Mesodermal cell (in vitro differentiated cells): ENCODE measurements at regions not wholly inside any gene's neighbourhood (a gene's known extent, or its start where the extent isn't known, plus 50 kb on each side); places are given as distances from the start of the nearest gene placed in this dataset.

Experiments
- H3K27ac ChIP-seq: 2 replicates; pipeline ENCODE4 v1.7.0; 2013; ENCODE audit warnings: mild to moderate bottlenecking, low read depth, low read length, moderate library complexity; ENCODE audit not compliant: severe bottlenecking
- H3K36me3 ChIP-seq: 2 replicates; pipeline ENCODE4 v1.7.1; 2013; ENCODE audit warnings: mild to moderate bottlenecking, low read length, moderate library complexity; ENCODE audit not compliant: control insufficient read depth, insufficient read depth
- H3K4me1 ChIP-seq: one replicate; pipeline ENCODE4 v1.7.1; 2013; ENCODE audit warnings: mild to moderate bottlenecking, low read length; ENCODE audit not compliant: insufficient read depth, control insufficient read depth, poor library complexity, severe bottlenecking
- H3K4me3 ChIP-seq: 2 replicates; pipeline ENCODE4 v1.7.0; 2013; ENCODE audit warnings: low read length, control low read depth, mild to moderate bottlenecking; ENCODE audit not compliant: insufficient read depth, poor library complexity, severe bottlenecking; ENCODE audit errors: extremely low read depth
- H3K9me3 ChIP-seq: 2 replicates; pipeline ENCODE4 v1.7.1; 2013; ENCODE audit warnings: mild to moderate bottlenecking, low read length, moderate library complexity; ENCODE audit not compliant: control insufficient read depth
- WGBS, 2 experiments: methylation state at CpG; one replicate each; pipeline ENCODE4 v1.1.5; 2013; ENCODE audit warnings: missing lambda C conversion rate in 2 of 2; ENCODE audit not compliant: insufficient coverage in 2 of 2; 5-methylcytosine and 5-hydroxymethylcytosine counted together

DNA sequence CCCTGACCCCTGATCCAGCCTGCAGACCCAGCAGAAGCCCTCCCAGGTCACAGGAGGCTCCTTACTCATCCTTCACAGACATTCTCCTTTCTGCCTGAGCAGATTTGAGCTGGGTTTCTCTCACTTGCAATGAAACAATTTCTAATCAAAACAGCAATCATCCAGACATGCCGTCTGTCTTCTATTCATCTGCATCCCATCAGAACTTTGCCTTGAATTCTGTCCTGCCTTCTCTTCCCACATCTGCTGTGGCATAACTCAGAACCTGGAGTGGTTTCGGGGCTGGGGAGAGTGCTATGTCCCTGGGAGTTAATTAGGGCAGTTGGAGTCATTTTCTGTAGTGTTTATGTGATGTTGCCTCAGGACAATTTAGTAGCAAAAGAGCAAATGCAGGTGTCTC lies 278.6 kb downstream of the CBLN1 start:
- Histone ChIP-seq H3K4me1 (no peaks in the 10 kb centered on the region), H3K4me3 (no peak overlapping the region), H3K9me3 (no peaks in the 10 kb centered on the region), H3K27ac (no peak overlapping the region), H3K36me3 (no peaks in the 10 kb centered on the region)
- WGBS, 2 experiments = 92% methylated on average over 1 of the region's 2 CpGs; no CpG with 5 or more reads in 1 of the 2 experiments

DNA sequence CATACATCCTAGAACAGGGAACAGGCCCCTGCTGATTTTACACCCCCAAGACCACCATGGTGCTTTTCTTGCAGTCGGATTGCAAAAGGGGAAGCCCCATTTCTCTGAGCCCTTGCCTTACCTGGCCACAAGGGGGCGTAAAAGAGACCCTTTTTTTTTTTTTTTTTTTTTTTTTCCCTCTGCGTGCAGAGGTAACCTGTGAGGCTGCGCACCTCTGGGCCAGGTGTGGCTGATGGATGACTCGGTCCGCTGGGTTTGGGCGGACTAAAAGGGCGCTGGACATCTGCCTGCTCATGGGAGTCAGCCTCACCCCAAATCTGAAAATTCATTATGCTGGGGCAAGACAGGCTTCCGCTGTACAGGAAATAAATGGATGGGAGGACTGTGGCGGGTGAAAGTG lies 281.0 kb downstream of the CBLN1 start:
- Histone ChIP-seq H3K4me3 (no peak overlapping the region), H3K9me3 (no peaks in the 10 kb centered on the region), H3K4me1 (no peaks in the 10 kb centered on the region), H3K27ac (no peak overlapping the region), H3K36me3 (no peaks in the 10 kb centered on the region)
- 40 to 100% methylated on average over 1 to 2 of the region's 10 CpGs for WGBS, 2 experiments

DNA sequence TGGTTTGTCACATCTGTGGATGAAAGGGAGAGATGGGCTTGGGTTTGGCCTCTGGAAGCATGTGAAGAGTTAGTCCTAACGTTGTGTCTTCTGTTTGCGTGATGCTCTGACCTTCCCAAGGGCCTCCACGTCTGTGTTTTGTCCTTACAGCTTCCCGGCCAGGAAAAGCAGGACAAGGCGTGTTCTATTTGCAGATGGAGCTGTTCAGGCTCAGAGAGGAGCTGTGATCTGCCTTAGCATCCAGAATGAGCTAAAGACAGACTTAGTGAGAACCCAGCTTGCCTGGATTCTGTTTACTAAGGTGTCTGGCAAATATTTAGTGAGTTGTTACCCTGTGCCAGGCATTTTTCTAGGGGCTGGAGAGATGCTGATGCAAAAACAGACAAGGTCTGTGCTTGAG lies 282.1 kb downstream of the CBLN1 start:
- H3K4me3 ChIP-seq = no peak overlapping the region
- H3K4me1 ChIP-seq = no peaks in the 10 kb centered on the region
- H3K9me3 ChIP-seq = no peaks in the 10 kb centered on the region
- 86 to 93% methylated on average over 2 to 4 of the region's 5 CpGs for WGBS, 2 experiments
- no peak overlapping the region for H3K27ac ChIP-seq
- no peaks in the 10 kb centered on the region for H3K36me3 ChIP-seq

DNA sequence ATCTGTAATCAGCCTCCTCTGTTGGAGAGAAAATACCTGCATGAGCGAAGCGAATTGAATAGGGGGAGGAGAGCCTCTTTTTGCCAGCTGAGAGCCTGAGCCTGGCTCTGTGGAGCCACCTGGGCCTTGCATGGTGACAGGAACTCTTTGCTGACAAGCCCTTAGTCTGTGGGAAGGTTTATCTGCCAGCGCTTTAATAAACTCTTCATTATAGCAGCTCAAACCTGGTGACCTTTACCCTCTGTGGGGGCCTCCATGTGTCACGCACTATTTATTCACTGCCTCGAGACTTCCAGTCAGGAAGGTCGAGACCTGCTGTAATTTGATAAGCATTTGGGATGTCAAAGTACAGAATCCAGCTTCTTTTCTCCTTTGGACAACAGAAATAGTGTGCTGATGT lies 282.6 kb downstream of the CBLN1 start:
- Histone ChIP-seq H3K36me3 (no peaks in the 10 kb centered on the region), H3K4me1 (no peaks in the 10 kb centered on the region), H3K9me3 (no peaks in the 10 kb centered on the region), H3K4me3 (no peak overlapping the region), H3K27ac (no peak overlapping the region)
- WGBS, 2 experiments = 78% methylated on average over 2 of the region's 6 CpGs; no CpG with 5 or more reads in 1 of the 2 experiments

DNA sequence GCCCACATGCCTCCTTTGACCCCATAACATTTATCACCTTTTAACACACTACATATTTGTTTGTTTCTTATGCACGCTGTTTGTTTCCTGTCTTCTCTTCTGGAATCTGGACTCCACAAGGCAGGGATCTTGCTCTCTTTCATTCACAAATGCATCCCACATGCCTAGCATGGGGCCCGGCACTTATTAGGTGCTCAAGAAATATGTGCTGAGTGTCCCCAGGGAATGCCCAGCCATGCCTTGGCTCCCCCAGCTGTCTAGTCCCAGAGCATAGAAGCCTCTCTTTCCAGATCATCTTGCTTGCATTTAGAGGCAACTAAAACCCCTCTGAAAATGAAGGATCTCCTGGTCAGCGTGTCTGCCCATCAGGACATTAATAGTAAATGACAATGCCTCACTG lies 283.7 kb downstream of the CBLN1 start:
- Histone ChIP-seq H3K9me3 (no peaks in the 10 kb centered on the region), H3K4me1 (no peaks in the 10 kb centered on the region), H3K4me3 (no peak overlapping the region), H3K27ac (no peak overlapping the region), H3K36me3 (no peaks in the 10 kb centered on the region)
- 77 to 92% methylated on average over 2 of the region's 3 CpGs for WGBS, 2 experiments

DNA sequence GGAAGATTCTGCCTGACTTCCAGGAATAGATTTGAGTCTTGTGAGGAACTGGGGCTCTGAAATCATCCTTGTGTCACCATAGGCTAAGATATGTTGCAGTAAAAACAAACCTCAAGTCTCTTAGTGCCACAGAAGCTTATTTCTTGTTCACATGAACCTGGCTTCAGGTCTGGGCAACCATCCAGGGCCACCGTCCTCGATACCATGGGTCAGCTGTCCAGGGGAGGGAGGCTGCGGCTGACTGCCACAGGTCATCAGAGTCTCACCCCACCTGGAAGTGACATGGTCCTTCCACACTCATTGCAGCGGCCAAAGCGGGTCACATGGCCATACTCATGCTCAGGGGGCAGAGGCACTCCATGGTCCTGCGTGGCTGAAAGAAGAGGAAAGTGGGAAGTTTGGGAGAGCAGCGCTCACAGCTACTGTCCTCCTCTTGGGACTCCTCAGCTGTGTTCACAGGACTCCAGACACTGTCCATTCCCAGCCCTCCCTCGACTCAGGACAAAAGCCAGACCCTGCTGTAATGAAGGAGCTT lies 284.5 kb downstream of the CBLN1 start:
- no peaks in the 10 kb centered on the region for H3K4me1 ChIP-seq

DNA sequence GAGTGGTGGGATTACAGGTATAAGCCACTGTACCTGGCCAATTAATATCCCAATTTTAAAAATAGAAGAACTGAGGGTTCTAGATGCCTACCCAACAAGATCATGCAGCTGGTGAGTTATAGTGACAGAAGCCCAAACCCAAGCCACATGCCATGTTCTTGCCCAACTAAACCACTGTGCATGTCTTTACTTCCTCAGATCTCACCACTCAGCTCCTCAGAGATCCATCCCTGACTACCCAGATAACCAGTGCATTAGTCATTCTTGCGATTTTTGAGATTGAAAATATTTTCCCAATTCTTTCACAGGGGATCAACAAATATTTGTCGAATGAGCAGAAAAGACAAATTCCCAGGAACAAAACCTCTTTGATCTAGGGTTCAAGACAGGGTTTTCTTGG lies 303.1 kb downstream of the CBLN1 start:
- 83 to 90% methylated on average over 2 of the region's 2 CpGs for WGBS, 2 experiments
- Histone ChIP-seq H3K4me1 (no peaks in the 10 kb centered on the region), H3K27ac (no peak overlapping the region), H3K36me3 (no peaks in the 10 kb centered on the region), H3K4me3 (no peak overlapping the region), H3K9me3 (no peaks in the 10 kb centered on the region)

More for the DNA sequence above, 284.5 kb downstream of the CBLN1 start:
- no peaks in the 10 kb centered on the region for H3K36me3 ChIP-seq
- 97% methylated on average over 6 to 7 of the region's 8 CpGs for WGBS, 2 experiments
- H3K27ac ChIP-seq = no peak overlapping the region
- H3K9me3 ChIP-seq = no peaks in the 10 kb centered on the region
- H3K4me3 ChIP-seq = no peak overlapping the region

DNA sequence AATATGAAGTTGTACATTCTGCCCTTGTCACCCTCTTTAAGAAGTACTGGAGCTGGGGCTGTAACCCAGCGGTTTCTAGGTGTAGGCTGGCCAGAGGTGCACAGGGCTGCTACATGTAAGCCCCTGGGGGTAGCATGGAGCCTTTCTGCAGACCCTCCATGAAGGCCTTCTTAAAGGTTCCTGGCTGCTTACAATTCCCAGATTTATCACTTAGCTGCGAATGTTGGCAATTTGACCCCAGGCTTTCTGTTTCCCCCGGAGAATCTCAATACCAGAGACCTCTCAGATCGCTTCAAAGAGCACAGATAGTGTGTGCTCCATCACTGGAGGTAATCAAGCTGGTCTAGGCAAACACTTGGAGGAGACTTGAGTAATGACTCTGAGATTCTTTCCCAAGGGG lies 309.4 kb downstream of the CBLN1 start:
- Histone ChIP-seq H3K4me1 (peaks cover 11% of the 10 kb centered on the region), H3K9me3 (no peaks in the 10 kb centered on the region), H3K36me3 (no peaks in the 10 kb centered on the region), H3K27ac (no peak overlapping the region), H3K4me3 (no peak overlapping the region)
- 86 to 94% methylated on average over 2 to 3 of the region's 4 CpGs for WGBS, 2 experiments

DNA sequence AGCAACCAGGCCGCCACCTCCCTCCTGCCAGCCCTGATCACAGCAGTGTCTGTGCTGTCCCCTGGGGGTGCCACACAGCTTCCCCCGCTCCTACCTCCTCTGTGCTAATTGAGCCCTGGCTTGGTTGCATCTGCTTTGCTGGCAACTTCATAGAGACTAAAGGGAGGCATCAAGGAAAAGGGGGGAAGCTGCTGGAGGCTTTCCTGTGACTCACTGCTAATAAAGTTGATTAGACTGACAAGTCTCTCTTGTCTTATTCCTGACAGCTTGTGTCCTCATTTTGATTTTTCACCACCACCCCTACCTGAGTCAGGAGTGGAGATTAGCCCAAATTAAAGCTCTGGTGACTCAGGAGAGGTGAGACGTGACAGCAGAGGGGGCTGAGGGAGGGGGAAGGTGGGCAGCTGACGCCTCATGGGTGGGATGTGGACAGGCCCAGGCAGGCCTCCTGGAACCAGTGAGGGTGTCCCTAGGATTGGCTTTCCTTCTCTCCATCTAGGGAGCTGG lies 310.0 kb downstream of the CBLN1 start:
- 69 to 79% methylated on average over 2 to 3 of the region's 4 CpGs for WGBS, 2 experiments
- peaks cover 11% of the 10 kb centered on the region for H3K4me1 ChIP-seq
- H3K4me3 ChIP-seq = no peak overlapping the region
- H3K27ac ChIP-seq = peak overlapping the region; percentile 33
- H3K36me3 ChIP-seq = no peaks in the 10 kb centered on the region
- H3K9me3 ChIP-seq = no peaks in the 10 kb centered on the region

DNA sequence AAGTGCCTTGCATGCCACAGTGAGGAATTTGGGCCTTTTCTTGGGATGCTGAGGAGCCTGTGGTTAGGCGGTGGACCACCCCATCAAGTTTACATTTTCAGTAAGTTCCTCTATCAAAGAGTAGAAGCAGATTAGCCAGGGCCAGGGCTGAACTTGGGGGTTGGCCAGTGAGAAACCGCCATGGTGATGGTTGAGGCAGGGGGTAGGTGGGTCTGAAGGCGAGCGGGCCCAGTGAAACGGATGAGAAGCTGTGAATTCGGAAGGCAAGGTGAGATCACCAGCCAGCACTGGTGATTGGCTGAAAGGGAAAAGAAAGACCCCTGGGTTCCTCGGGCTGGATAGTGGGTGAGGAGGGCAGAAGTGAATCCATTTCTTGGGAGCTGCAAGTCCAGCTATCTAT lies 311.4 kb downstream of the CBLN1 start:
- WGBS, 2 experiments = 79 to 95% methylated on average over 6 of the region's 7 CpGs

DNA sequence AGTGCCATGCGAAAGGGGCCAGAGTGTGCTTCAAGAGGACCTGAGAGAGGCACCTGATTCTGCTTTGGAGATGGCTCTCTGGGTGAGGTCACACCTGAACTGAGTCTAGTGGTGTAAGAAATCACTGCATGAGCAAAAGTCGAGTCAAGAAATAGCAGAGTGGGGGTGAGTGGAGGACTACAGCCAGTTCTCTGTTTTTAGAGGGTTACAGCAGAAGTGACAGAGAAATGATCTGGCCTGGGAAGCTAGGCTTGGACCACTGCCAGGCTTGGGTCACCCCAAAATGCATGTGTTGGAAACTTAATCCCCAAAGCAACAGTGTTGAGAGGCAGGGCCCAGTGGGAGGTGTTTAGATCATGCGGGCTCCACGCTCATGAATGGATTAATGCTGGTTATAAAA lies 312.0 kb downstream of the CBLN1 start:
- H3K27ac ChIP-seq = no peak overlapping the region
- H3K9me3 ChIP-seq = no peaks in the 10 kb centered on the region
- H3K4me1 ChIP-seq = peaks cover 22% of the 10 kb centered on the region
- H3K36me3 ChIP-seq = no peaks in the 10 kb centered on the region
- no peak overlapping the region for H3K4me3 ChIP-seq
- 76 to 93% methylated on average over 3 to 4 of the region's 4 CpGs for WGBS, 2 experiments

More for the DNA sequence above, 311.4 kb downstream of the CBLN1 start:
- no peaks in the 10 kb centered on the region for H3K9me3 ChIP-seq
- no peaks in the 10 kb centered on the region for H3K36me3 ChIP-seq
- H3K4me1 ChIP-seq = peaks cover 15% of the 10 kb centered on the region
- no peak overlapping the region for H3K27ac ChIP-seq
- no peak overlapping the region for H3K4me3 ChIP-seq
